Left ventricle myocardium inferior (tissue), 1 donor: ENCODE measurements at regions not wholly inside any gene's neighbourhood (a gene's known extent, or its start where the extent isn't known, plus 50 kb on each side); places are given as distances from the start of the nearest gene placed in this dataset.

ENCODE experiments used
- DNase-seq: peaks from one replicate; pipeline ENCODE4 v3.0.0-alpha.2; 2020
- H3K27ac ChIP-seq: fragments of 200-600 bp; replicated peaks from 2 replicates; pipeline ENCODE4 v1.8.0; 2021
- H3K27me3 ChIP-seq: fragments of 200-600 bp; 2 replicates; pipeline ENCODE4 v1.8.0; 2021; ENCODE audit warnings: low read depth
- H3K36me3 ChIP-seq: fragments of 200-600 bp; 2 replicates; pipeline ENCODE4 v1.8.0; 2021
- H3K4me1 ChIP-seq: fragments of 200-600 bp; 2 replicates; pipeline ENCODE4 v1.8.0; 2021
- H3K4me3 ChIP-seq: fragments of 200-600 bp; 2 replicates; pipeline ENCODE4 v1.8.0; 2021; ENCODE audit warnings: mild to moderate bottlenecking, moderate library complexity
- H3K9me3 ChIP-seq: fragments of 200-600 bp; replicated peaks from 2 replicates; pipeline ENCODE4 v1.8.0; 2021
- intact Hi-C: fragments of 100-400 bp; cut with micrococcal nuclease; formaldehyde crosslinking; loops from one replicate; pipeline ENCODE4 v1.11.0; 2022
- TF ChIP-seq, protein P1 (sequence below): fragments of 200-600 bp; IDR thresholded peaks from 2 replicates; pipeline ENCODE4 v1.8.0; 2021; ENCODE audit warnings: antibody characterized with exemption, mild to moderate bottlenecking, borderline replicate concordance
- donor health status: DM: no; HTN: yes; CAD: no; lungs with severe emphysema.

DNA sequence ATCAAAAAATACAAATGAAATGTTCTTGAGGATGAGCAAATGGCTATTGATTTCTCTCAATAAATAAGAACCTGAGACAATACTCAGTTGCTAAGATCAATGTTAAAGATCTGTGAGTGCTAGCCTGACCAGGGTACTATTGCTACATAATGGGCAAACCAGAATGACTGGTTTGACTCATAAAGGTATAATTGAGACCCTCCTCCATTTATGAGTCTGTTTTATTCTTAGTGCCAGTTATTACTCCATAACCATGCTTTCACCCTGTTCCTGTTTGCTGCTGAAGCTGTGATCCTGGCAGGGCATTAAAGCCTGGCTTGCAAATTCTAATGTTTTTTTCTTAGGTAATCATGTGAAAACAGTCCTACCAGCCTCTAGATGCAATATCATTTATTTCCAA is 56.6 kb upstream of the PPM1B start:
- intact Hi-C loops, result no loop called here
- Histone ChIP-seq H3K9me3 (no peaks in the 10 kb centered on the region), H3K27me3 (no peaks in the 10 kb centered on the region), H3K4me3 (no peak overlapping the region), H3K4me1 (no peaks in the 10 kb centered on the region), H3K36me3 (no peaks in the 10 kb centered on the region), H3K27ac (no peak overlapping the region)
- TF ChIP-seq, protein P1, sequence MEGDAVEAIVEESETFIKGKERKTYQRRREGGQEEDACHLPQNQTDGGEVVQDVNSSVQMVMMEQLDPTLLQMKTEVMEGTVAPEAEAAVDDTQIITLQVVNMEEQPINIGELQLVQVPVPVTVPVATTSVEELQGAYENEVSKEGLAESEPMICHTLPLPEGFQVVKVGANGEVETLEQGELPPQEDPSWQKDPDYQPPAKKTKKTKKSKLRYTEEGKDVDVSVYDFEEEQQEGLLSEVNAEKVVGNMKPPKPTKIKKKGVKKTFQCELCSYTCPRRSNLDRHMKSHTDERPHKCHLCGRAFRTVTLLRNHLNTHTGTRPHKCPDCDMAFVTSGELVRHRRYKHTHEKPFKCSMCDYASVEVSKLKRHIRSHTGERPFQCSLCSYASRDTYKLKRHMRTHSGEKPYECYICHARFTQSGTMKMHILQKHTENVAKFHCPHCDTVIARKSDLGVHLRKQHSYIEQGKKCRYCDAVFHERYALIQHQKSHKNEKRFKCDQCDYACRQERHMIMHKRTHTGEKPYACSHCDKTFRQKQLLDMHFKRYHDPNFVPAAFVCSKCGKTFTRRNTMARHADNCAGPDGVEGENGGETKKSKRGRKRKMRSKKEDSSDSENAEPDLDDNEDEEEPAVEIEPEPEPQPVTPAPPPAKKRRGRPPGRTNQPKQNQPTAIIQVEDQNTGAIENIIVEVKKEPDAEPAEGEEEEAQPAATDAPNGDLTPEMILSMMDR, result no peak
- no peak for DNase-seq

DNA sequence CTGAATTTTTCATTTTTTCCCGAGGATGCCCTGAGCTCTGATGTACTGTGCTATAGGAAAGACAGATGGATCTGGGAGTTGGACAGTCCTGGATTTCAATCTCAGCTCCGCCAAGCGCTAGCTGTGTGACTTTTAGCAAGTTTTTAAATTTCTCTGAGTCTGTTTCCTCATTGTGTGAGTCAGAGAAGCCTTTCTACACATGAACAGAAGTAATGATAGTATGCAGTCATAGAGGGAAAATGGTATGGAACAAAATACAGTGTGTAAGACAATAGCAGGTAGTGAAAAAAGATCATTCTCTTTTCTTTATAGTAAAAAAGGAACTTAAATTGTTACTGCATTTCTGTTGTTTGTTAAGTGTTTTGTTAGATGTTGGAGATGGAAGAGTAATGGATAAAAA is 52.4 kb upstream of the PPM1B start:
- Histone ChIP-seq H3K27ac (no peak overlapping the region), H3K27me3 (no peaks in the 10 kb centered on the region), H3K9me3 (no peaks in the 10 kb centered on the region), H3K4me1 (no peaks in the 10 kb centered on the region), H3K36me3 (no peaks in the 10 kb centered on the region), H3K4me3 (no peak overlapping the region)
- no peak for DNase-seq
- intact Hi-C loops, result no loop called here
- TF ChIP-seq, protein P1, result no peak

DNA sequence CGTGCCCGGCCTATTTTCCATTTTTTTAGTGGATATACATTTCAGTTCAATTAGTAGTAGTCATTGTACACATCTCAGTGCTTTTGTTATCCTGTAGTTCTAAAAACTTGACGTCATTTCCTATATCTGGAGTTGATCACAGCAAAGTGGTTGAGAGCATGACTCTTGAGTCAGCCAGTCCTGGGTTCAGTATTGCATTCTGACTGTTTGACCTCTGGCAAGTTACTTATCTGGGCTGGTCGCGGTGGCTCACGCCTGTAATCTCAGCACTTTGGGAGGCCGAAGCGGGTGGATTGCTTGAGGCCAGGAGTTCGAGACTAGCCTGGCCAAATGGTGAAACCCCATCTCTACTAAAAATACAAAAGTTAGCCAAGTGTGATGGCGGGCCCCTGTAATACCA is 50.4 kb upstream of the PPM1B start:
- TF ChIP-seq, protein P1, result no peak
- no peaks in the 10 kb centered on the region for H3K36me3 ChIP-seq
- DNase-seq, result no peak
- H3K4me1 ChIP-seq, result no peaks in the 10 kb centered on the region
- H3K27me3 ChIP-seq, result no peaks in the 10 kb centered on the region
- no peak overlapping the region for H3K27ac ChIP-seq
- intact Hi-C loops, result no loop called here
- H3K4me3 ChIP-seq, result no peak overlapping the region
- H3K9me3 ChIP-seq, result no peaks in the 10 kb centered on the region
